NCI-H526 (cell line): ENCODE measurements at regions not wholly inside any gene's neighbourhood (a gene's known extent, or its start where the extent isn't known, plus 50 kb on each side); places are given as distances from the start of the nearest gene placed in this dataset.

Source experiments
- DNase-seq, 2 experiments: peaks; one replicate each; lab custom pipeline; 2025; lab: John Stamatoyannopoulos, UW

DNA sequence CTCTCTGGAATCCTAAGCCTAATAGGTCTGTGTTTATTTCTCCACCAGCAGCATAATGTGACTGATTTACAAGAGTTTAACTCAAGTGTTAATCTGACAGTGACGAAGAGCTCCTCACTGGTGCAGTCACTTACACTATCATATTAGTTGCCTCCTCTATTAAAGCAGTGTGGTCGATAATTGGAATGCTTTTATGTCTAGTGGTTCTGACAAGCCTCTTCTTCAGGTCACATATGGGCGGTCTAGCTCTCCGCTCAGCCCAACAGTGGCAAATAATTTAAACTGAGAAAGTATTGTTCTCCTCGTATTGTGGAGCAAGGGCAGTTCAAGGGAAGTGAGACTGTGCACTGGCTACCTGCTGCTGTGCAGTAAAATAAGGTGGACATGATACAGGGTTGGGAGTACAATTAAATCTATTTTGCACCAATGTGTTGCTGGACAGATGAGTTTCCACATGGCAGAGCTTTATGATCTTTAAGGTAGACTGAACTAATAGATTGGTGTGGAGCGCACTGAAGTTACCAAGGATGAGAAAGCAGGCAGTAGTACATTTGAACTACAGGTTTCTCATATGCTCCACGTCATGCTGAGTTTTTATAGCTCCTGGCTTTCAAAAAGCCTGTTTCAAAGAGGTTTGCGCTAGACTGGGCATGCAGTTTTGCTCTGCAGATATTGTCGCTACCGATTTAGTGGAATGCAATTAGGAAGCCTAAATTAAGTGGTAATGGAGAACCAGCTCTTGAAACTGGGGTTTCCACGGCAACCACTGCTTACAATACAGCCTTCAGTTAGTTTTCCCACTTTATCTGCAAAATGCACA, 151.7 kb upstream of the POU3F3 start:
- peak in 1 of 2 experiments; percentile 16 for DNase-seq

DNA sequence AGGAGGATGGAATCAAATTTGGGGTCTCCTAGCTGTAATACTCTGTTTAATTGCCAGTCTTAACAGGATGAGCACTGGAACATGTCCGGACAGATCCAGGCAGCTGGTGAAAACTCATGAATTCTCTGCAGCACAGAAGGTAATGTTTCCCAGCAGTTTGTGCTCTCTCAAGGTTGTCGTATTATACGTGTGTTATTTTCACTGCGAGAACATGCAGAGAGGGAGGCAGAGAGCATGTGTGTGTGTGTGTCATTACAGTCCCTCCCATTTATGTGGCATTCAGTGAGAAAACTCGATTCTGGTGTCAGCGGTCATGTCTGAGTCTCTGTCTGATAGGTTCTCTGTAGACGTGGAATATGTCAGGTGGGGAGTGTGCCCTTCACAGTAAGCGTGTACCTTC, 150.2 kb upstream of the POU3F3 start:
- peak in 1 of 2 experiments; percentile 21 for DNase-seq

DNA sequence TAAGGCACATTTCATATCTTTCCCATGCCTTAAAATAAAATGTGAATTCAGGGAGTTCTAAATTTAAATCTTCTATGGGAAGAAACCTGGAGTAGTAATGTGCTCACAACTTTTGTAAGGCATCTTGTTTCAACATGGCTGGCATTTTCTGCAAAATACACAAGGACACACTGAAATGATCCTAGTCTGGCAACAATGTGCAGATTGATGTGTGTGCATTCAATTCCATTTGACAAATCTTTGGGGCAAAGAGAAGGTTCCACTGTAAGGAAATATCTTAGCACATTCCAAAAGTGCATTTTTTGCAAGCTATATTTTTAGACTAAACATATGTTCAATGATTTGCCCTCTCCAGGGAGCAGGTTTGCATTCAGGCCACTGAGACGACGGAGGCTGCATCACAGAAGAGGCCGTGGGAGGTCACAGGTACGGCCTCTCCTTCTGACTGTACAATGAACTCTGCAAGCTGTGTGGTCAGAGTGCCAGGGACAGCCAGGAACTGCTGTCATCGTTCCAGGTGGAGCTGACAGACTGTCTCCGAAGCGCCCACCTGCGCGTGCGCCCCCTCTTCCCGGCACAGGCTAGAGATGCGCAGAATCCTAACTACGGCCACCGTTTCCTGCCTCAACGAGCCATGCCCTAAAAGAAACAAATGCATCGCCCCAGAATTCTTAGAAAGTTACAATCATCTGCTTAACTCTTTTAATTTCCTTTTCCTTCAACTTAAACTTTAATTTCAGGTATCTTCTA, 149.2 kb upstream of the POU3F3 start:
- no peak for DNase-seq

DNA sequence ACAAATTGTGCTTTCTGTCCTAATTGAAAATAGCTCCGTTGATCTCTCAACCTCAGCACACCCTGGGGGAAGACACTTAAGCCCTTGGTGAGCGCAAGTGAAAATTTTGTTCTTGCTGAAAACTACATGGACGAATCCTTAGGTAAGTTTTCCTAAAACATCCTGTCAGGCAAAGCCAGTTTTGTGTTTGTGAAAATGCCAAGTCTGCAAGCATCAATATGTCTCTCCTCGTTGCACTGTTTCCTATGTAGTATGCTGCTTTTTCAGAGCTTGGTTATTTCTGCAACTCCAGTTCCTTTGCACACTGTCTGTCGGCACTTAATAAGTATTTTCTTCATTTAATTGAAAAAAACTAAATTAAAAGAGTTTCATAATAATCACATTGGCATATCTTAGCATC, 146.9 kb upstream of the POU3F3 start:
- DNase-seq, result no peak

DNA sequence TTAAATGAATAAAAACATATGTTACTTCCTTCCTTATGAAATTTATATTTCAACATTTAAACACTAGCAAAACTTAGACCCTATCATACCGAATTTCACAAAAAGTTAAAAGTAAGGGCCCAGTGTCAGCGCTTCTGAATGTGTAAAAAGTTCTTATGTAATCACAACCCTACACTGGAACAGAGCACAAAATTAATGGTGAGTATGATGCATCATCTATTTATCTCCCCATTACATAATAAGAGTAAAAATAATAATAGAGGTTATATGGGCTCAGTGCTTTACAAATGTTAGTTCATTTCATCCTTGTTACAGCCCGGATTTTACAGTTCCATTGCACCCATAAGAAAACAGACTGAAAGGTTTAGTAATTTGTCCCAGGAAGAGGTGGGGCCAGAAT, 144.9 kb upstream of the POU3F3 start:
- DNase-seq, result no peak

DNA sequence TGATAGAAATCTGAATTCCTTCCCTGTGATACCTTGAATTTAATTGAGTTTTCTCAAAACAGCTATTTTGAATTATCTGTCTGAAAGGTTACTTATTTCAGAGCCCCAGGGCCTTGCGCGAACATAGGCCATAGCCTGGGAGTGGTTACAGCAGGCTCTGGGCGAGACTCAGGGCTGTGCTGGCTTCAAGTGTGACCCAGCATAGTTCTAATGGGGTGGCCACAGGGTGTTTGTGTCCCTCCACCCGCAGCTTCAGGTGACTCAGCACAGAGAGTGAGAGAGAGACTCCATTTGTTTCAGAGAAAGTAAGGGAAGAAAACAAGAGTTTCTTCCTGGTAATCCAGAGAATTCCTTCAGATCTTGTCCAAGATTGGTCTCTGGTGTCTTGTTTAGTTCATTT, 137.9 kb upstream of the POU3F3 start:
- no peak for DNase-seq

DNA sequence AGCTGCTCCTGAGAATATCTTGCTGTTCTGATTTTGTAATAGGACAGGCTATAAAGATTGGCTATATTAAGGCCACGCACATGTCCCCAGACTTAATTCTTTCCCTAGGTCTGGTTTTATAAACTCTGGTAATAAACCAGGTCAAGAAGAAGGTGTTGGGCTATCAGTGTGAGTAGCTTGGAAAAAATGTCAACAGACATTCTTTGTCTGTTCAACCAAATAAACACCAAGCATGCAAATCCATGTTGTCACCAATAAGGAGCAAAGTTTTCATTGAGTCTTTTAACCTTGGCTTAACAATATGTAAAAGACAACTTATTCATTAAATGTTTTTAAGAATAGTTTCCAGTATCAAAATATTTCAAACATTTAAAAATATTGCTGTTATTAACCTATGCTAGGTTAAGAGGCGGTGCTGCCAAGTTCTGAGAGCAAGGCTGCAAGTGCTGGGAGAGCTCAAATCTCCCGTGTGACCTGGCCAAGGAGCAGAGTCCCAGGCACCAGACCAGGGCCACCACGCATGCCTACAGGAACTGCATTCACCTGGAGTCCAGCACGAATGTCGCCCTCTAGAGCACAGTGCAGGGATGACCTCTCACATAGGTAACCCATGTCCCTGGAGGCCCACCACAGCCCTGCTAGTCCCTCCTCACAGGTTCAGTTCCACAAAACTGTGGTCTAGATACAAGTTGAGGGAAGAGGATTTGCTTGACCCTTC, 120.5 kb upstream of the POU3F3 start:
- peak; percentile 13 to 66 for DNase-seq

DNA sequence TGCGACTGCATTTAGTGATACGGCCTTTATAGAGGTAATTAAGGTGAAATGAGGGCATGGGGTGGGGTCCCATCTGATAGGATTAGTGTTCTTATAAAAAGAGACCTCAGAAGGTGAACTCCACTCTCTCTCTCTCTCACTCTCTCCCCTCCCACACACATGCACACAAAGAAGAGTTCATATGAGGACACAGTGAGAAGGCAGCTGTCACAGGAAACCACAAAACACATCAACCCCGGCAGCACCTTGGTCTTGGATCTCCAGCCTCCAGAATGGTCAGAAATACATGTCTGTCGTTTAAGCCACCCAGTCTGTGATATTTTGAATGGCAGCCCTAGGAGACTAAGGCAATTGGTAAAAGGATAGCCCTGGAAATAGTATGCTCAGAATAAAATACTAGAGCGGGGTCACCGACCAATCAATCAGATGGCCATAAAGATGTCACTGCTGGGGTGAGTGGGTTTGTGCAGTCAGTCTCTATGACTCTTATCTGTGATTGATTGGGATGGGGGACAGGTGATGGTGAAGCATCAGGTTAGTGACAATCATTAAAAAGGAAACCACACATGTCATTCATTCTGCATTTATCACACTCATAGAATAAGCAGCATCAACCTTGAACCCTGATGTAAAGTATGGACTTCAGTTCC, 118.9 kb upstream of the POU3F3 start:
- DNase-seq, result no peak

DNA sequence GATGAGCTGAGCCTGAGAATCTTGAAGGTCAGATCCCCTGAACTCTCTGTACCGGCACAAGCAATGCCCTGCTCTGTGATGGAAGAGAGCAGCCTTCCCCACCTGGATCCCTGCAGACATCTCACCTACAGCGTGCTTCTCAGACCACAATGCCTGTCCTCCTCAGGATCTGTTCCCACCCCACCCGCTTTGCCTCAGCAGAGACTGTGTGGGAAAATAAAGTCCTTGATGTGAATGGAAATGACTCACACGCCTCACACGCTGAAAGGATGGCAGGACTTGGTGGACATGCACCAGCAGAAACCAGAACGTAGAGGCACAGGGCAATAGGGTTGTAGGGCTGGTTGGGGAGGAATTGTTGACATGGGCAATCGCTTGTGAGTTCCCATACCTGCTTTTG, 117.9 kb upstream of the POU3F3 start:
- no peak for DNase-seq

DNA sequence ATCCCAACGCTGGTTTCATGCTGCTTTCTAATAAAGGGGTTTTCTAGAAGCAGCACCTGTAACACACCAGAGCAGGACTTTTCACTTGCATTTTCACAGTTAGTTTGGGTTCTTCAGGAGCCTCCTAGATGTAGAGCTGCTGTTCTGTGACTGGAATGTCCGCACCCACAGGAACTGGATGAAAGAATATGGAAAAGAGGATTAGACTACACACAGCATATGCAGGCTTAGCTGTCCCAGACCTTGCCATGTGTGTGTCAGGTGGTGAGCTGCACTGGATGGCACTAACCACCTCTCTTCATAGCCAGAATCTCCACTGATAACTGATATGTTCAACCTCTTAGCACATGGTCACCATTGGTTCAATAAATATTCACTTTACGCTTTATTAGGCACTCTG, 112.1 kb upstream of the POU3F3 start:
- no peak for DNase-seq

DNA sequence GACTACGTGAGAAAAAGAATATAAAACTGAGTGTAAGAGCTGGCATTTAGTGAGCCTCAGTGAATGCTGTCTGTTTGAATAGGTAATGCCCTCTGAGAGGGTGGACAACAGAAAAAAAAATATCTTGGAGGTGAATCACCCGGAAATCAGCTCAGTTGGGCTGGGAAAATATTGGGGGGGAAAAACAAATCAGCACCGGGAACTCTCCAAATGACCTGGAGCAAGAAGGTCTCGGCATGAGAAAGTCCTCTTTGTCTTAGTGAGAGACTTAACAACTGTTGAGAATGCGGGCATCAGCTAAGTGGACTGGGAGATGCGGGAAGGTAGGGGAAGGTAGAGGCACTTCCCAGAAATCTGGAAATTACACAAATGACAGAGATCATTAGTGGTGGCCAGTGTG, 109.4 kb upstream of the POU3F3 start:
- no peak for DNase-seq

DNA sequence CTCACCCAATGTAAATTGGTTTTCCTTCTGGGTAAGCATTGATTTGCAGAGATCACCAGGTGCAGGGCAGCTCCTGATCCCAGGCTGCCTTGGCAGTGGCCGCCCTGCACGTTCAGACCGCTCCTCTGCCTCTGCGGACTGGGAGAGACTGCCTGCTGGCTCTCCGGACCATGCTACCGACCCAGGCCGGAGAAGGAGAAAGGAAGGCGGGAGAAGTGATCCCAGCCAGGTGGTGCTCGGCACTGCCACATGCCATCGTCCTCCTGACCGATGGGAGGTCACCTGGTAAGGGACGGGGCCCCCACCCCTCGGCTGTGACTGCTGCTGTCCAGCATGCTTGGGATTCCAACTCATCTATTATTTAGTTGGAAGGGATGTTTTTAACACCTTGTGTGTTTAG, 108.1 kb upstream of the POU3F3 start:
- DNase-seq, result no peak

DNA sequence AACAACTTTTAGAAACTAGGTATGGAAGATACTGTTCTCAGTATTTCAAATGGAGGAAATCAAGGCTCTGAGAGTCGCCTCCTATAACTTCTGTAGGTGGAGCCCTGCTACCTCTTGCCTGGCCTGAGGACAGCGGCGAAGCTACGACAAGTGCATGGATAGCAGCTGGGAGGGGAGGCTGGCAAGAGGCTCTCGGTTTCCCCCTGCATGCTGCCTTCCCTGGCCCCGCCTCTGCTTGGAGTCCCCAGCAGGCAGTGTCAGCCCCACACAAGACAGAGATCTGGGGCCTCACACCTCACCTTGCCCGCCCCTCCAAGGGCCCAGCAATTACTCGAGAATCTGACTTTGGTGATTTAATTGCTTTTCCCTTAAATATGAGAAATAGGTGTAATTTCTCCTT, 107.6 kb upstream of the POU3F3 start:
- DNase-seq, result no peak

DNA sequence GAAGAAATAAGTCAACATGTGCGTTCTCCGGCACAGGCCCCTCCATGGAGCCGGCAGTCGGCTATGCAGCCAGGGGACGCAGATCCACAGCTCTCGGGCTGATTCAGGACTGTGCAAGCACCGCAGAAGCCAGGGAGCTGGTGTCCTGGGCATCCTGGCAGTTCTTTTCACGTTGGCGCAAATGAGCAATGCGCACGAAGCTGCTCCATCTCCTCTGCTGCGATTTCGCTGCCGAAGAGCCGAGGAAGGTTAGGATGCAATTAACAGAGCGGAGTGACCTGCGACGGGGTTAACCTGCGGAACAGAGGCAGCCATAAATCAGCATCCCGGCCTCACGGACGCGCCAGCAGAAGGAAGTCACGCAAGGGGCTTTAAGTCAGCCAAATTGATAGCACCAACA, 107.1 kb upstream of the POU3F3 start:
- no peak for DNase-seq

DNA sequence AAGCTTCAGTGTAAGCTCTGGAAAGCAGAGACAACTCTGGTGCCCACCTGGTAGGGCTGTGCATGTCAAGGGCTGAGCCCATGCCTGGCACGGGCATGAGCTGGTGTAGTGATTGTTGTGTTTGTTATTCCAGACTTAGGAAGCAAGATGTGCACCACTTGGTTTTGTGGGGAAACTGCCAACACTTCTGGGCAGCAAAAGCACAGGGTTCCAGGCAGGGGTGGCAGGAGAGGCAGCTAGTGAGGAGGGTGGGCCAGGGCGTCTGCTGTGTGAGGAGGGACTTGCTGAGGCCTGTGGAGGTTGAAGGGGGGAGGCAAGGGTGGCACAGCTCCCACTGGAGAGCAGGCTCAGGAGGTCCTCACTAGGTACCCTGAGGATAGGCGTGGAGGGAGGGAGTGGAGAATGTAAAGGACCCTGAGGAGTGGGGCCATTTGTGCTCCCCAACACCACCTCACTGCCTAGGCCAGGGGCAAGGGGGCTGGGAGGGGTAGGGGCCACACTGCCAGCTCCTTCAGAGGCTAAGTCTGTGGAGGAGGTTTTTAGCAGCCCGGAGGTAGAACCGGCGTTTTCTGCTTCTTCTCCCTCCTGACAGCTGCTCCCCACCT, 104.0 kb upstream of the POU3F3 start:
- no peak for DNase-seq

DNA sequence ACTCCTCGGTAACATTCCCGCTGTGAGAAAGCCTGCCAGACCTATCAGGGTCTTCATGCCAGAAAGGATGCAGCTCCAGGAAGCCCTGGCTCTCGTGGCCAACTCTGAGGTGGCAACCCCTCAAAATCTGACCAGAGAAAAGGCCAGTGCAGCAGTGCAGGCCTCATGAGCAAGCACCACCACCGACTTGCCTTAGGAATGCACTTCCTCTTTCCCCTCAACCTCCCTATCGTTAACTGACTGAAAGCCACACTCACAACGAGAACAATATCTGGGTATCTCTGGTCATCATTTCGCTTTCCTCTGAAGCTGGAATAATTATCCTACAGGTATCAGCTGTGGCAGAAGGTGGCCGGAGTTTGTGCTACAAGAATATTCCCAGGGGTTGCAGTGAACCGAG, 101.4 kb upstream of the POU3F3 start:
- DNase-seq, result no peak

DNA sequence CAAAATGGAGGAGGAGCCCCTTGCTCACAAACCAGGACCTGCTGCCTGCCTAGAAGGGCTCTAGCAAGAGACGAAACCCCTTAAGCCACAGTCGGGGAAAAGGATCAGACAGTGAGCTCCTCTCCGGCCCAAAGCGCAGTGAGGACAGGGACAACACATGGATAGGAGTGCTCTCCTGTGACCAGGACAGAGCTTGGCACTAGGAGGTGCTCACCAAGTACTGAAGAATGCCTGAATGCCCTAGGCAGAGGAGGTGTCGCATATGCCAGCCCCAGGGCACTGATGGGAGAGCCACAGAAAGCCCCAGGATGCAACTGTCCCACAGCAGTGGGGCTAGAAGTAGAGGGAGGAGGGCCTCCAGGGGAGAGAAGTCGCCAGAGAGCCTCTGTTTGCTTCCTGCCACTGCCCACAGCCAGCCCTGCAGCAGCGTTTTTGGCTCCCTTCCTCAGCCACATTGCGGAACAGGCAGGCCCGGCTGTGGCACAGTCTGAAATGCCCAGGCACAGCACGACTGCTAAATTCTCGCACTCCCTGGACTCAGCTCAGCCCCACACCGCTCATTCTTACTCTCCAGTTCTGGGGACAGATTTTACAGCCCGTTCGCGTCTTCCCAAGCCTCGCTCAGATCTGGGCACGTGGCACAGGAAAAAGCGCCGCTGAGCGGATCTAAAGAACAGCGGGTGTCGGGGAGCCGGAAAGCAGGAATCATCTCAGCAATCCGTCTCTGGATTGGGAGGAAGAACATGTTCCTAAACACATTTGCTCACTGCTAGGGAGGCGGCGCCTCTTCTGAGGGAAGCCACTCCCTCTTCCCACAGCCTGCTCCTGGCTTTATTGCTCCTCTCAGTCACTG, 98.7 kb upstream of the POU3F3 start:
- no peak for DNase-seq

DNA sequence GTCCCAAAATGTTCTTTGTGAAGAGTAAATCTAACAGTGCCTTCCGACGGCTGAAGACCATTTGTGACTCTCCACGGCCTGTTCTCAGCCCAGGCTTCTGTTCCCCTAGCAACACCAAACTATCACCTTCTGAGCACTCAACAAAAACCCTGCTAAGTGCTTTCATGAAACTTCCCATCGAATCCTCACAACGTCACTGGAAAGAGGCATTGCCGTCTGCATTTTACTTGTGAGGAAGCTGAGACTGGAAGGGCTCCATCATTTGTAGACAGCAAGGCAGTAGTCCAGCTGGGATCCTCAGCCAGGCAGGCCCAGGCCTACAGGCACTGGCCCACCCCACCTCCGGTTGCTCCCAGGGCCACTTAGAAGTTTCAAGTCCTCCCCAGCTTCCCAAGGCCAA, 97.8 kb upstream of the POU3F3 start:
- no peak for DNase-seq

DNA sequence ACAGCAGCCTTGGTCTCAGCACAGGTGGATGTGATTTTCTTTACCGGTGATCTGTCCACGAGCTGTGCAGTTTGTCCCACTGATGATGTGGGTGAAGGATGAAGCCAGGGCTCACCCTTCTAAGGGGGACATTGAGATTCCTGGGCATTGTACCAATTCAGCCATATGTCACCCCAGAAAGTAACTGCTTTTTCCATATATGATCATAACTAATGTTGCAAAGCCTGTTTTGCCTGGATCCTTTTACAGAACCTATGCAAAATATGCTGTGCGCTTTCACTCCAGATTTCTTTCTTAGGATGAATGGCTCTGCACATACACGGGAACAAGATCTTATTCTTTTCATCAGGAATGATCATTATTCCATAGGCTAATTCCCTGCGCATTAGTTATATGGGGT, 96.9 kb upstream of the POU3F3 start:
- DNase-seq, result peak in 1 of 2 experiments; percentile 25

DNA sequence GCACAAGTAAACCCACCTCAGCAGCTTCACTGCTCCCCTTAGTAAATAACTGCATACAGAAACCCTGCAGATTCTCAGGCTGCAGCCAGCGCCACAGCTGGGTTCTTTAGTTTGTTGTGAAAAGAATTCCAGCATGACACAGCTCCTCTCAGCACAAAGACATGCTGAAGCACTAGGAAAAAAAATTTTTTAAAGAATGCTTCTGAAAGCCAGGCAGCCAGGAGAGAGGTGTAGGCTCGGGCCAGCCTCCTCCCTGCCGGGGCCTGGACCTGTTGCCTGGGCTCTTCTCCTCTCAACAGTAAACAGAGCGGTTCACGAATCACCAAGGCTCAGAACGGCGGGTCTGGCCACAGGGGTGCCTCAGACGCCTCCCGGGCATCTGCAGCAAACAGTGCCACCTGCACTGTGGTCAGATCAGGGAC, 95.7 kb upstream of the POU3F3 start:
- peak in 1 of 2 experiments; percentile 43 for DNase-seq

DNA sequence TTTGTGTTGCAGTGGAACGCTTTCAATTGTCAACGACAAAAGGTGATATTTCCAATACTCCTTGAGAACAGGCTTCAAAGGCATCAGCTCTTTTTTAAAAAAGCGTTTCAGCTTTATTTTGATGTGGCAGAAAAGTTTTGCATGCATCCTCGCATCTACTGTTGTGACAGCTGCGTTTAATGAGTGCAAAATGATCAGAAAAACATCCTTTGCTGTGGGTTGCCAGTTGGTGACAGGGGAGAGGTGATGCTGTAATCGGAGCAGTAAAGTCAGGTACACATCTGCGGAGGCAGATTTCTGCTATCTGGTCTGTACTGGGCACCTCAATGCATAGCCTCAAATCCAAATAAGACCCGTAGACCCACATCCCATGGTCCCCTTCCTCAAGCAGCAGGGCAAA, 91.9 kb upstream of the POU3F3 start:
- DNase-seq, result no peak
